Cardiac muscle cell (in vitro differentiated cells and primary cell): ENCODE measurements at regions not wholly inside any gene's neighbourhood (a gene's known extent, or its start where the extent isn't known, plus 50 kb on each side); places are given as distances from the start of the nearest gene placed in this dataset.
A peak's percentile ranks its signal among the peaks of the same experiment; 100 is the strongest.
"Not testable (repeated sequence)": the region's sequence is repeated elsewhere in the genome, so short reads cannot be mapped to it uniquely, and the experiment has no call there.

Experiments
- DNase-seq, 2 donors: peaks; one replicate each; pipeline versions ENCODE4 v3.0.0 to v3.0.0-alpha.2; 2010 to 2017; ENCODE audit warnings: low read depth in 1 of 2, low spot score in 1 of 2
- H3K27ac ChIP-seq: fragments of 200-600 bp; sonication (generic); 2 replicates; pipeline ENCODE4 v1.5.1; 2016
- H3K27me3 ChIP-seq: fragments of 200-600 bp; sonication (generic); 2 replicates; pipeline ENCODE4 v1.6.0; 2016; ENCODE audit warnings: control low read depth
- H3K36me3 ChIP-seq: fragments of 200-600 bp; sonication (generic); 2 replicates; pipeline ENCODE4 v1.5.1; 2016; ENCODE audit warnings: control low read depth
- H3K4me1 ChIP-seq: fragments of 200-600 bp; sonication (generic); 2 replicates; pipeline ENCODE4 v1.8.1; 2017; ENCODE audit warnings: low read depth, mild to moderate bottlenecking, mixed run types
- H3K4me3 ChIP-seq: fragments of 200-600 bp; sonication (generic); 2 replicates; pipeline ENCODE4 v1.5.1; 2016; ENCODE audit warnings: mild to moderate bottlenecking
- H3K9me3 ChIP-seq: fragments of 200-600 bp; sonication (generic); 2 replicates; pipeline ENCODE4 v1.5.1; 2017; ENCODE audit warnings: low read depth, mild to moderate bottlenecking, control low read depth
- TF ChIP-seq, protein P1 (sequence below): IDR thresholded peaks from 2 replicates; pipeline ENCODE4 v1.5.1; 2012; ENCODE audit warnings: low read depth, mild to moderate bottlenecking, low read length

DNA sequence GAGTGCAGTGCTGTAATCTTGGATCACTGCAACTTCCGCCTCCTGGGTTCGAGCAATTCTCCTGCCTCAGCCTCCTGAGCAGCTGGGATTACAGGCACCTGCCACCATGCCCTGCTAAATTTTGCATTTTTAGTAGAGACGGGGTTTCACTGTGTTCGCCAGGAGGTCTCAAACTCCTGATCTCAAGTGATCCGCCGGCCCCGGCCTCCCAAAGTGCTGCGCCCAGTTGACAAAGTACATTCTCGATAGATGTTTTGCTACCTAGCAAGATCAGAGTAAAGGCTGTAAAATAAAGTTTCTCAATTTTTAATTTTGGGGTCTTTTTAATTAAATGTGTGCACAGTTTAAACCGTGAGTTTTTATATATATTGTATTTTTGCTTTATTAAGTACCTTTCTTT lies 248.9 kb downstream of the CCER1 start:
- Histone ChIP-seq H3K4me1 (peaks cover 5% of the 10 kb centered on the region), H3K27ac (no peak overlapping the region), H3K27me3 (no peaks in the 10 kb centered on the region), H3K36me3 (no peaks in the 10 kb centered on the region), H3K4me3 (no peak overlapping the region), H3K9me3 (no peaks in the 10 kb centered on the region)
- TF ChIP-seq, protein P1, sequence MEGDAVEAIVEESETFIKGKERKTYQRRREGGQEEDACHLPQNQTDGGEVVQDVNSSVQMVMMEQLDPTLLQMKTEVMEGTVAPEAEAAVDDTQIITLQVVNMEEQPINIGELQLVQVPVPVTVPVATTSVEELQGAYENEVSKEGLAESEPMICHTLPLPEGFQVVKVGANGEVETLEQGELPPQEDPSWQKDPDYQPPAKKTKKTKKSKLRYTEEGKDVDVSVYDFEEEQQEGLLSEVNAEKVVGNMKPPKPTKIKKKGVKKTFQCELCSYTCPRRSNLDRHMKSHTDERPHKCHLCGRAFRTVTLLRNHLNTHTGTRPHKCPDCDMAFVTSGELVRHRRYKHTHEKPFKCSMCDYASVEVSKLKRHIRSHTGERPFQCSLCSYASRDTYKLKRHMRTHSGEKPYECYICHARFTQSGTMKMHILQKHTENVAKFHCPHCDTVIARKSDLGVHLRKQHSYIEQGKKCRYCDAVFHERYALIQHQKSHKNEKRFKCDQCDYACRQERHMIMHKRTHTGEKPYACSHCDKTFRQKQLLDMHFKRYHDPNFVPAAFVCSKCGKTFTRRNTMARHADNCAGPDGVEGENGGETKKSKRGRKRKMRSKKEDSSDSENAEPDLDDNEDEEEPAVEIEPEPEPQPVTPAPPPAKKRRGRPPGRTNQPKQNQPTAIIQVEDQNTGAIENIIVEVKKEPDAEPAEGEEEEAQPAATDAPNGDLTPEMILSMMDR = no peak
- no peak for DNase-seq

DNA sequence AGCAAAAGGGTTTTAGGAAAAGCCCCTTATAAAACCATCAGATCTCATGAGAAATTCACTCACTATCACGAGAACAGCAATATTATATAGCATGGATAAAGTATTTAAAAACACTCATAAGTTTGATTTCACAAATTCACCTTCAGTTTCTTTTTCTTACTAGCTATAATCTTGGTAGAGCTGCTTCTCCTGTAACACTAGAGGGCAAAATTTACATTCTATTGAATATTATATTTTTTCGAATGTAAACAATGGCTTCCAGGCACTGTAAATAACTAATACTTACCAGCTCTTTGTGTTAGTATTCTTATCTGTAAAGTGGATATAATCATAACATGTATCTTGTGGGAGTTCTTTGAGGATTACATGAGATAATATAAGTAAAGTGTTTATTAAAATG lies 259.6 kb downstream of the CCER1 start:
- no peaks in the 10 kb centered on the region for H3K36me3 ChIP-seq

DNA sequence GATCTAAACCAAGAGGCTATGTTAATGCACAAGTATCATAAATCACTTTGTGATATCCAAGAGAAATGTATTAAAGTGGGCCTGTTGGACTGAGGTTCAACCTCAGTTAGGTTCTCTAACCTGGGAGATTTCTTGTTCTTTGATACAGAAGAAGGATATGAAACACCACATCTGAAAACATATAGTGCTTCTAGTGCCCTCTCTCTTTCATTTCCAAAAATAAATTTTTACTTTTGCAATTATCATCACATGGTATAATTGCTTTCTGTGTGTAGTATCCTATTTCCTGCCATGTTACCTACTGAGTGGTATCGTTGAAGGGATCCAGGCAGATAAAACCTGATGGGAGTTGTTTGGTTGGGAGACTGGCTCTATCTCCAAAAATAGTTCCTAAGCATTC lies 264.9 kb downstream of the CCER1 start:
- TF ChIP-seq, protein P1 = no peak
- Histone ChIP-seq H3K4me1 (no peaks in the 10 kb centered on the region), H3K9me3 (no peaks in the 10 kb centered on the region), H3K27ac (no peak overlapping the region), H3K4me3 (no peak overlapping the region), H3K27me3 (no peaks in the 10 kb centered on the region), H3K36me3 (no peaks in the 10 kb centered on the region)
- no peak for DNase-seq

More for the DNA sequence above, 259.6 kb downstream of the CCER1 start:
- TF ChIP-seq, protein P1 = peak; percentile 37
- no peaks in the 10 kb centered on the region for H3K9me3 ChIP-seq
- no peaks in the 10 kb centered on the region for H3K27me3 ChIP-seq
- peak in 1 of 2 donors; percentile 18 for DNase-seq
- H3K27ac ChIP-seq = no peak overlapping the region
- no peak overlapping the region for H3K4me3 ChIP-seq
- H3K4me1 ChIP-seq = no peaks in the 10 kb centered on the region

DNA sequence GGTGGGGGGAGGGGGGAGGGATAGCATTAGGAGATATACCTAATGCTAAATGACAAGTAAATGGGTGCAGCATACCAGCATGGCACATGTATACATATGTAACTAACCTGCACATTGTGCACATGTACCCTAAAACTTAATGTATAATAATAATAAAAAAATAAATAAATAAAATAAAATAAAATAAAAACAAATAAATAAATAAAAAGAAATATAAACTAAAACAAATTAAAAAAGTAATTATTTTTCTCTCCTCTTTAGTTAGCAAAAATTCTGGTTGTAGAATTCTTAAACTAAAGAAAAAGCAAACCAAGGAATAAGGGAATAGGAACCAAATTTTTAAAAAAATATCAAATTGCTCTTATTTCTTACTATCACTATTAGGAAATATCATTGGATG lies 267.3 kb downstream of the CCER1 start:
- DNase-seq, H3K4me1 ChIP-seq, H3K27ac ChIP-seq, H3K4me3 ChIP-seq, H3K9me3 ChIP-seq, H3K36me3 ChIP-seq, H3K27me3 ChIP-seq: not testable (repeated sequence)

DNA sequence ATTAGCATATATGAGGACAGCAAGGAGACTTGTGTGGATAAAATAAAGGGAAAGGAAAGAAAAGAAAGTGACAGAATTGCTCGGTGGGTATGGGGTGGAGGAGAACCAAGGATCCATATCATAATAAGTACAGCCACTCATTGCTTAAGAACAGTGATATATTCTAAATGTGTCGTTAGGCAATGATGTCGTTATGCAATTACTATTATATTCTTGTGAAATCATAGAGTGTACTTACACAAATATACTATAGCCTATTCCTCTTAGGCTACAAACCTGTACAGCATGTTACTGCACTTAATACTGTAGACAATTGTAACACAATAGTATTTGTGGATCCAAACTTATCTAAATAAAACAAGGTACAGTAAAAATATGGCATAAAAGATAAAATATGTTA lies 271.1 kb downstream of the CCER1 start:
- DNase-seq = peak in 1 of 2 donors; percentile 19
- H3K4me3 ChIP-seq = no peak overlapping the region
- TF ChIP-seq, protein P1 = no peak
- H3K27me3 ChIP-seq = no peaks in the 10 kb centered on the region
- no peaks in the 10 kb centered on the region for H3K36me3 ChIP-seq
- no peaks in the 10 kb centered on the region for H3K4me1 ChIP-seq
- H3K27ac ChIP-seq = no peak overlapping the region
- no peaks in the 10 kb centered on the region for H3K9me3 ChIP-seq

DNA sequence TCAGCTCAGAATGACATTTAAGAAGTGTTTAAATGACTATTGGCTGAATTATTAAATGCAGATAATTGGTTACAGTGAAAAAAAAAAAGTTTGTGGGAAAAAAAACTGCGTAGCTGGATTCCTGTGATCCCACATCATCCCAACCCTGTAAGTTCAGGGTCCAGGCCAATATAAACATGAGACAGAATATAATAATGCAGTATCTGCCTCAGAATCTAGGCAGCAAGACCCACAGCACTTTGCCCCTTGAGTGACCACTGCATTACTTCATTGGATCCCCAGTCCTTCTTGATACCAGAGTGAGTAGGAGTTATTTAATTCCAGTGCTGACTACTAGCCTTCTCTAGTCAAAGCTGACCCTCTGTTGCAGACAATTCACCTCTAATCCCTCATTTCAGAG lies 272.6 kb downstream of the CCER1 start:
- Histone ChIP-seq H3K27me3 (no peaks in the 10 kb centered on the region), H3K36me3 (no peaks in the 10 kb centered on the region), H3K9me3 (no peaks in the 10 kb centered on the region), H3K4me3 (no peak overlapping the region), H3K4me1 (no peaks in the 10 kb centered on the region), H3K27ac (no peak overlapping the region)
- DNase-seq = peak in 1 of 2 donors; percentile 15
- TF ChIP-seq, protein P1 = no peak
